Mucosa of stomach (tissue), 1 donor: ENCODE measurements at regions not wholly inside any gene's neighbourhood (a gene's known extent, or its start where the extent isn't known, plus 50 kb on each side); places are given as distances from the start of the nearest gene placed in this dataset.

Experiments
- H3K27me3 ChIP-seq: one replicate; pipeline ENCODE4 v1.7.0; 2013; ENCODE audit warnings: mild to moderate bottlenecking, low read length; ENCODE audit not compliant: control insufficient read depth, insufficient read depth
- H3K36me3 ChIP-seq: one replicate; pipeline ENCODE4 v1.7.0; 2013; ENCODE audit warnings: low read length; ENCODE audit not compliant: control insufficient read depth, insufficient read depth
- H3K4me1 ChIP-seq: one replicate; pipeline ENCODE4 v1.7.0; 2013; ENCODE audit warnings: mild to moderate bottlenecking, low read length; ENCODE audit not compliant: control insufficient read depth, insufficient read depth
- H3K4me3 ChIP-seq: one replicate; pipeline ENCODE4 v1.7.0; 2013; ENCODE audit warnings: low read length
- H3K9ac ChIP-seq: one replicate; pipeline ENCODE4 v1.7.0; 2013; ENCODE audit warnings: mild to moderate bottlenecking, low read length, moderate library complexity
- H3K9me3 ChIP-seq: one replicate; pipeline ENCODE4 v1.7.0; 2013; ENCODE audit warnings: mild to moderate bottlenecking, low read length, moderate library complexity; ENCODE audit not compliant: control insufficient read depth
- donor health status: Pancreatic carcinoma.

- H3K36me3 ChIP-seq: no peaks in the 10 kb centered on the region
- no peak overlapping the region for H3K9ac ChIP-seq
- no peak overlapping the region for H3K4me3 ChIP-seq
- no peaks in the 10 kb centered on the region for H3K9me3 ChIP-seq
- H3K4me1 ChIP-seq: no peaks in the 10 kb centered on the region
- no peaks in the 10 kb centered on the region for H3K27me3 ChIP-seq
Observed at GRCh38 chr12:87253157-87253556, 776.0 kb downstream of the C12orf50 start.

DNA sequence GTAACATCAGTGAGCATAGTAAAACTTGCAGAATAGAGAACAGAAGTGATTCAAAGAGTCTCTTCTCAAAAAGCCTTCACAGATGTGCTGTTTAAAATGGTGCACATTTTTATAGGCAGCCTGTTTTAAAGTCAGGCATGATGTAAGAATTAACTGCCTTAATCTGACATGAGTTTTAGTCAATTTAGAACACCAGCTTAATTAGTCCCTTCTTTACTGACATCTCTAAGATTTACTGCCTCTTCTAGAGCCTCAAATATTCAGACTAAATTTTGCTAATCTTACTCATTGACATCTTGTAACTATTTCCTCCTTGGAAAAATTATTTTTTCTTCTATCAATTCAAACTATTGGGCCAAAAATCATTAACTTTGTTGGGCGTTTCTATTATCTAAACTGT, 782.5 kb downstream of the C12orf50 start:
- no peaks in the 10 kb centered on the region for H3K36me3 ChIP-seq
- no peaks in the 10 kb centered on the region for H3K4me1 ChIP-seq
- H3K27me3 ChIP-seq: no peaks in the 10 kb centered on the region
- H3K4me3 ChIP-seq: no peak overlapping the region
- no peaks in the 10 kb centered on the region for H3K9me3 ChIP-seq
- H3K9ac ChIP-seq: no peak overlapping the region

DNA sequence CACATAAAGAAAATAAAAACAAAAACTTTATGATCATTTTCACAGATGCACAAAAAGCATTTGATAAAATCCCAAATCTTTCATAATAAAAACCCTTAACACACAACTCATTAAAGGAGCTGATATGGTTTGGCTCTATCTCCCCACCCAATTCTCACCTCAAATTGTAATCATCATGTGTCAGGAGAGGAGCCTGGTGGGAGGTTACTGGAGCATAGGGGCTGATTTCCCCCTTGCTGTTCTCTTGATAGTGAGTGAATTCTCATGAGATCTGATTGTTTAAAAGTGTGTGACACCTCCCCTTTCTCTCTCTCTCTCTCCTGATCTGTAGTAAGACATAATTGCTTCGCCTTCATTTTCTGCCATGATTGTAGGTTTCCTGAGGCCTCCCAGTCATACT, 790.7 kb downstream of the C12orf50 start:
- no peak overlapping the region for H3K4me3 ChIP-seq
- H3K27me3 ChIP-seq: no peaks in the 10 kb centered on the region
- no peaks in the 10 kb centered on the region for H3K36me3 ChIP-seq
- H3K9me3 ChIP-seq: no peaks in the 10 kb centered on the region
- no peak overlapping the region for H3K9ac ChIP-seq
- no peaks in the 10 kb centered on the region for H3K4me1 ChIP-seq

DNA sequence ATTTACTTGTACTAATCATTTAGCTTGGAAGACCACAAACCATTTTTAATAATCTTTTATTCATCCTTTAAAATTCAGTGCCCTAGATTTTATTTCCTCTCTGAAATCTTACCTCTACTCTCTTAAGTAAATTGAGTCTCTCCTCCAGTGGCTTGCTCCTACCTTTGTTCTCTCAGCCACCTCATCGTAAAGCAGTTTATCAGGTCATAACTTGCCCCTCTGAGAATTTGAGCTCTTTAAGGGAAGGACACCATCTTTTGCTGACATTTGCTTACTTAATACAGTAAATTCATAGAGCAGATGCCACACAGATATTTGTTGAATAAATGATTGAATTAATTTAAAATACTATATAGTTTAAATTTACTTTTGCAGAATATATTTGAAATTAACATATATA, 794.3 kb downstream of the C12orf50 start:
- Histone ChIP-seq H3K4me3 (no peak overlapping the region), H3K27me3 (no peaks in the 10 kb centered on the region), H3K9me3 (no peaks in the 10 kb centered on the region), H3K9ac (no peak overlapping the region), H3K4me1 (no peaks in the 10 kb centered on the region), H3K36me3 (no peaks in the 10 kb centered on the region)

DNA sequence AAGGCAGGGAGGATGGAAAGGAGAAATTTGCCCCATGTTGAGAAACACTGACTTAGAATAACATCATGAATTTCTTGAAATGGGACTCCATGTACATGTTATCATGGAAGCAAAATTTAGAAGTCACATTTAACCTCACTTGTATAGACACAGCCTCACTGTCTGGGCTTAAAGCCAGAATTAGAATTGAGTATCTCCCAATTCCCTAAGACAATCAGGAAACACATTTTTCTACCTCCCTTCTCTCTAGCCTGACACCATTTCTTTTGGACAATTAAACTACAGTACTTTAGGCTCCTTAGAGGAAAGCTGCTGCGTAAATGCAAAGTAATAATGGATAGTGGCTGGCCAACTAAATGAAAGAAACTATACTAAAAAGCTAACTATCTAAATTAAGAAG, 795.5 kb downstream of the C12orf50 start:
- Histone ChIP-seq H3K4me3 (no peak overlapping the region), H3K9ac (no peak overlapping the region), H3K9me3 (no peaks in the 10 kb centered on the region), H3K36me3 (no peaks in the 10 kb centered on the region), H3K27me3 (no peaks in the 10 kb centered on the region), H3K4me1 (no peaks in the 10 kb centered on the region)

- Histone ChIP-seq H3K27me3 (no peaks in the 10 kb centered on the region), H3K9ac (no peak overlapping the region)
Observed at GRCh38 chr12:87231818-87232217, 797.4 kb downstream of the C12orf50 start.

GRCh38 chr12:87230441-87230840, 798.8 kb downstream of the C12orf50 start:
- no peaks in the 10 kb centered on the region for H3K9me3 ChIP-seq
- H3K4me1 ChIP-seq: no peaks in the 10 kb centered on the region
- H3K9ac ChIP-seq: no peak overlapping the region
- H3K36me3 ChIP-seq: no peaks in the 10 kb centered on the region
- no peaks in the 10 kb centered on the region for H3K27me3 ChIP-seq
- no peak overlapping the region for H3K4me3 ChIP-seq

More at GRCh38 chr12:87231818-87232217, 797.4 kb downstream of the C12orf50 start:
- no peaks in the 10 kb centered on the region for H3K4me1 ChIP-seq
- no peaks in the 10 kb centered on the region for H3K36me3 ChIP-seq
- H3K4me3 ChIP-seq: no peak overlapping the region
- H3K9me3 ChIP-seq: no peaks in the 10 kb centered on the region

DNA sequence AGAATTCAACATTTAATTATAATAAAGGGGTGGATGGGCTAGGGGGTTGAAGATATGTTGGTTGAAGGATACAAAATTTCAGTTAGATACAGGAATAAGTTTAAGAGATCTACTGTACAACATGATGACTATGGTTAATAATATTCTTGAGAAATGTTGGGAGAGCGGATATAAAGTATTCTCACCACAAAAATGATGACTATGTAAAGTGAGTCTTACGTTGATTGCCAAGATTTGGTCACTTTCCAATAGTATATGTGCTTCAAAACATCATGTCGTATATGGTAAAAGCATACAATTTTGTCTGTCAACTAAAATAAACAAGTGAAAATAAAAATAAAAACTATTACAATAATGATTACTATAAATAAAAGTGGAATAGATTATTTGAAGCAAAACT, 802.0 kb downstream of the C12orf50 start:
- no peaks in the 10 kb centered on the region for H3K27me3 ChIP-seq
- H3K36me3 ChIP-seq: no peaks in the 10 kb centered on the region
- H3K9me3 ChIP-seq: no peaks in the 10 kb centered on the region
- no peak overlapping the region for H3K9ac ChIP-seq
- no peak overlapping the region for H3K4me3 ChIP-seq
- no peaks in the 10 kb centered on the region for H3K4me1 ChIP-seq

GRCh38 chr12:87217491-87217890, 811.7 kb downstream of the C12orf50 start:
- H3K4me1 ChIP-seq: no peaks in the 10 kb centered on the region
- H3K4me3 ChIP-seq: no peak overlapping the region
- H3K9me3 ChIP-seq: no peaks in the 10 kb centered on the region
- H3K9ac ChIP-seq: no peak overlapping the region
- no peaks in the 10 kb centered on the region for H3K27me3 ChIP-seq
- H3K36me3 ChIP-seq: no peaks in the 10 kb centered on the region

DNA sequence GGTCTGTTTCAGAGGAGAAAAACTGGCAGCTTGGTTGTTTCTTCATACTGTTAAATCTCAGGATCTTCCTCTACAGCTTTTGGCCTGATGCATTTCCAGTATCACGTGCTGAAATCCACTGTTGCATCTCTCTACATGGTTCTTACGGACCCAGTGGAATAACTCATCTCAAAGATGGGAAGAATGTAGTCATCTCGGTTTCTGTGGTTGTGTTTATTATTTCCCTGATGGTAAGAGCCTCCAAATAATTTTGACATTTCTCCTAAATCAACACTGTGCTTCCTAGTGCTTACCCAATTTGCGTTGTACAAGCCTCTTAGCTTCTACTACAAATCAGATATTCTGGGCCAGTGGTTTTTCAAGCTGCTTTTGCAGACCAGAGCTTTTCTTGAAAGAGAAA, 812.8 kb downstream of the C12orf50 start:
- Histone ChIP-seq H3K4me3 (no peak overlapping the region), H3K9ac (no peak overlapping the region), H3K4me1 (no peaks in the 10 kb centered on the region), H3K36me3 (no peaks in the 10 kb centered on the region), H3K27me3 (no peaks in the 10 kb centered on the region), H3K9me3 (no peaks in the 10 kb centered on the region)

DNA sequence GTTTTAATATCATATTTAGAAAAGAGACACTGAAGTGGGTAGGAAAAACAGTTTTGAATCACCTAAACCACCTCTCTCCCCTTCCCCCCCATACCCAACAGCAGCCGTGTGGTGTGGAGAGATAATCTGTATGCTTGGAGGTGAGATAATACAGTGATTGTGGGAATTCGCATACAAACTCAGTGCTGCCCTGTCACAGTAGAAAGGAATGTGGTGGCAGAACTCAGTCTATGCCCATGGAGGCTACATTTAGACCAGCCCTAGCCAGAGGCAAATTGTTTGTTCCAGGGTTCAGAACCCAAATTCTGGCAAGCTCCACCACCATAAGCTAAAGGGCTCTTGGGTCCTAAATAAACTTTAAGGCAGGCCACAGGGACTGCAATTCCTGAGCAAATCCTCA, 827.0 kb downstream of the C12orf50 start:
- no peaks in the 10 kb centered on the region for H3K36me3 ChIP-seq
- no peaks in the 10 kb centered on the region for H3K4me1 ChIP-seq
- H3K9me3 ChIP-seq: no peaks in the 10 kb centered on the region
- no peak overlapping the region for H3K4me3 ChIP-seq
- no peak overlapping the region for H3K9ac ChIP-seq
- no peaks in the 10 kb centered on the region for H3K27me3 ChIP-seq

- H3K9ac ChIP-seq: no peak overlapping the region
- no peaks in the 10 kb centered on the region for H3K27me3 ChIP-seq
- H3K4me1 ChIP-seq: no peaks in the 10 kb centered on the region
- no peaks in the 10 kb centered on the region for H3K36me3 ChIP-seq
- no peak overlapping the region for H3K4me3 ChIP-seq
- H3K9me3 ChIP-seq: no peaks in the 10 kb centered on the region
Observed at GRCh38 chr12:87201598-87201997, 827.6 kb downstream of the C12orf50 start.

DNA sequence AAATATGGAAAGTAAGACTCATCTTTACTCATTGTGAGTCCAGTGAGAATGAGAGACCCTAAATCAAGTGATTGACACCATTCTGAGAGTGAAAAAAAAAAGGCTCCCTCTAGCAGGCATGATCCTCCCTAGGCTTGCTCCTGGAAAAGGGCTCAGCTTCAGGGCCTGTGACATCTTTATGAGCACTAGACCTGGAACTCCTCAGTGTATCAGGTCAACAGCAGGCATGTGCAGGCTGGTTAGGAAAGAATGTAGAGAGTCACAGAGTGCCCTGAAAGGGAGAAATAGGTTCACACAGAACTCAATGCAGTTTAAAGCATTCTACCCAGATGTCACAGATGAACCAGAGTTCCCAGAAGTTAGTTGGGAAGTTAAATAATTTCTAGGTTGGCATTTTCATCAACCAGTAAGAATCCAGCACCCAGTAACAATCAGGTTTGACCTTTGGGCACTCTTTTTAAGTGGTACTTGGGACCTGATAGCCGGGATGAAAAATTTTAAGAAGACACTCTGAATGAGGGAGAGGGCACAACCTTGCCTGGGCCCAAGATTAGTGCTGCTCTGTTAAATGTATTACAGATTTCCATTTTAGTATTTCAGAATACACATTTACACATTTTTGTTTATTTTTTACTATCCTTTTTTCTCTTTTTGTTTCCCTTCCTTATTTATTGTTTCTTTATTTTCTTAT, 828.8 kb downstream of the C12orf50 start:
- H3K4me3 ChIP-seq: no peak overlapping the region
- H3K9me3 ChIP-seq: no peaks in the 10 kb centered on the region
- H3K9ac ChIP-seq: no peak overlapping the region
- H3K36me3 ChIP-seq: no peaks in the 10 kb centered on the region
- H3K4me1 ChIP-seq: no peaks in the 10 kb centered on the region
- H3K27me3 ChIP-seq: no peaks in the 10 kb centered on the region
